GM23338 (cell line): ENCODE measurements at regions not wholly inside any gene's neighbourhood (a gene's known extent, or its start where the extent isn't known, plus 50 kb on each side); places are given as distances from the start of the nearest gene placed in this dataset.
A peak's percentile ranks its signal among the peaks of the same experiment; 100 is the strongest.

Experiments used
- ATAC-seq: fragments of 200-7000 bp; cut with Tn5 transposase; 3 replicates; pipeline ENCODE4 v1.9.1; 2020
- DNase-seq: peaks from one replicate; pipeline ENCODE4 v3.0.0-alpha.2; 2015; ENCODE audit warnings: low spot score
- H2AFZ ChIP-seq: fragments of 200-600 bp; sonication (generic); 2 replicates; pipeline ENCODE4 v1.8.0; 2016; ENCODE audit warnings: antibody characterized with exemption, mild to moderate bottlenecking, moderate library complexity
- H3F3A ChIP-seq: fragments of 200-600 bp; sonication (generic); replicated peaks from 2 replicates; pipeline ENCODE4 v1.8.0; 2017; ENCODE audit warnings: antibody characterized with exemption, mixed run types, low read depth
- H3K27ac ChIP-seq: fragments of 200-600 bp; sonication (generic); 2 replicates; pipeline ENCODE4 v1.6.1; 2016; ENCODE audit warnings: low read depth
- H3K27me3 ChIP-seq: fragments of 200-600 bp; sonication (generic); 2 replicates; pipeline ENCODE4 v1.8.0; 2016; ENCODE audit warnings: mild to moderate bottlenecking, mixed run types, moderate library complexity; ENCODE audit not compliant: insufficient read depth
- H3K36me3 ChIP-seq: fragments of 200-600 bp; sonication (generic); 2 replicates; pipeline ENCODE4 v1.8.0; 2016; ENCODE audit warnings: mild to moderate bottlenecking; ENCODE audit not compliant: insufficient read depth
- H3K4me1 ChIP-seq: fragments of 200-600 bp; sonication (generic); 2 replicates; pipeline ENCODE4 v1.8.0; 2016; ENCODE audit warnings: mild to moderate bottlenecking, moderate library complexity; ENCODE audit not compliant: insufficient read depth
- H3K4me2 ChIP-seq: fragments of 200-600 bp; sonication (generic); 2 replicates; pipeline ENCODE4 v1.7.1; 2017; ENCODE audit warnings: mixed run types
- H3K4me3 ChIP-seq: fragments of 200-600 bp; sonication (generic); 2 replicates; pipeline ENCODE4 v1.6.1; 2016; ENCODE audit warnings: mixed run types
- H3K79me2 ChIP-seq: fragments of 200-600 bp; sonication (generic); replicated peaks from 2 replicates; pipeline ENCODE4 v1.8.0; 2017; ENCODE audit warnings: mild to moderate bottlenecking; ENCODE audit not compliant: insufficient read depth
- H3K9me2 ChIP-seq: fragments of 200-600 bp; sonication (generic); 2 replicates; pipeline ENCODE4 v1.8.0; 2017; ENCODE audit not compliant: insufficient read depth
- H4K20me1 ChIP-seq: fragments of 200-600 bp; sonication (generic); replicated peaks from 2 replicates; pipeline ENCODE4 v1.8.0; 2017; ENCODE audit warnings: mild to moderate bottlenecking; ENCODE audit not compliant: insufficient read depth
- H3K27ac Mint-ChIP-seq: 2 replicates; pipeline ENCODE4 v1.8.0; 2020; ENCODE audit warnings: inconsistent platforms, mild to moderate bottlenecking, moderate library complexity, mixed read lengths
- H3K27me3 Mint-ChIP-seq: 3 replicates; pipeline ENCODE4 v1.8.0; 2022; ENCODE audit warnings: low read depth, mild to moderate bottlenecking, moderate library complexity, mixed read lengths, inconsistent platforms; ENCODE audit not compliant: insufficient read depth, poor library complexity
- H3K36me3 Mint-ChIP-seq: 3 replicates; pipeline ENCODE4 v1.8.0; 2021; ENCODE audit warnings: low read depth, mild to moderate bottlenecking, inconsistent platforms, moderate library complexity, mixed read lengths
- H3K4me1 Mint-ChIP-seq: 3 replicates; pipeline ENCODE4 v1.8.0; 2020; ENCODE audit warnings: mild to moderate bottlenecking, inconsistent platforms, mixed read lengths
- H3K4me3 Mint-ChIP-seq: 3 replicates; pipeline ENCODE4 v1.8.0; 2021; ENCODE audit warnings: moderate library complexity, mild to moderate bottlenecking, inconsistent platforms, mixed read lengths
- H3K9me3 Mint-ChIP-seq: 3 replicates; pipeline ENCODE4 v1.8.0; 2020; ENCODE audit warnings: moderate library complexity, mild to moderate bottlenecking, inconsistent platforms, mixed read lengths
- CREB1 ChIP-seq: fragments of 250-450 bp; sonication (Bioruptor Pico); IDR thresholded peaks from 2 replicates; pipeline ENCODE4 v1.5.0; 2020; ENCODE audit warnings: low read depth, mild to moderate bottlenecking, moderate library complexity
- CTCF ChIP-seq, 2 experiments: fragments of 200-600 bp in 1 of 2; sonication (generic) in 1 of 2; conservative IDR thresholded peaks; 2 replicates each; pipeline versions ENCODE4 v1.5.1 to v1.6.1; 2016 to 2017; ENCODE audit warnings: antibody characterized with exemption in 2 of 2, low read depth in 2 of 2, mild to moderate bottlenecking in 2 of 2, moderate library complexity in 1 of 2
- ETS1 ChIP-seq: IDR thresholded peaks from 2 replicates; pipeline ENCODE4 v1.6.1; 2016; ENCODE audit warnings: antibody characterized with exemption
- EZH2 ChIP-seq: fragments of 200-600 bp; sonication (generic); IDR thresholded peaks from one replicate; pipeline ENCODE4 v1.8.0; 2017; ENCODE audit warnings: antibody characterized with exemption, mild to moderate bottlenecking, low read depth; ENCODE audit not compliant: unreplicated experiment
- EZH2phosphoT487 ChIP-seq: fragments of 200-600 bp; sonication (generic); IDR thresholded peaks from one replicate; pipeline ENCODE4 v1.8.1; 2018; ENCODE audit warnings: antibody characterized with exemption; ENCODE audit not compliant: unreplicated experiment
- JUNB ChIP-seq: IDR thresholded peaks from one replicate; pipeline ENCODE4 v1.6.1; 2016; ENCODE audit warnings: antibody characterized with exemption; ENCODE audit not compliant: unreplicated experiment
- NANOG ChIP-seq: IDR thresholded peaks from 2 replicates; pipeline ENCODE4 v1.6.1; 2016; ENCODE audit warnings: antibody characterized with exemption, borderline replicate concordance
- POLR2AphosphoS5 ChIP-seq: IDR thresholded peaks from 2 replicates; pipeline ENCODE4 v1.6.1; 2016; ENCODE audit warnings: antibody characterized with exemption, low read depth
- REST ChIP-seq: IDR thresholded peaks from one replicate; pipeline ENCODE4 v1.6.1; 2018; ENCODE audit warnings: antibody characterized with exemption; ENCODE audit not compliant: unreplicated experiment
- STAT1 ChIP-seq: IDR thresholded peaks from one replicate; pipeline ENCODE4 v1.6.1; 2016; ENCODE audit warnings: antibody characterized with exemption; ENCODE audit not compliant: unreplicated experiment
- ZNF114 ChIP-seq: fragments of 250-450 bp; sonication (Bioruptor Pico); IDR thresholded peaks from 2 replicates; pipeline ENCODE4 v1.5.0; 2020; ENCODE audit warnings: mild to moderate bottlenecking, moderate library complexity
- ZNF331 ChIP-seq: fragments of 250-450 bp; sonication (Bioruptor Pico); IDR thresholded peaks from 2 replicates; pipeline ENCODE4 v1.5.0; 2020; ENCODE audit warnings: low read depth, mild to moderate bottlenecking, moderate library complexity

- H3K36me3 ChIP-seq = no peaks in the 10 kb centered on the region
- no peak for DNase-seq
- no peaks in the 10 kb centered on the region for H3K9me3 Mint-ChIP-seq
- no peak for ATAC-seq
- no peaks in the 10 kb centered on the region for H3K79me2 ChIP-seq
- peaks cover 52% of the 10 kb centered on the region for H3K4me1 Mint-ChIP-seq
- no peaks in the 10 kb centered on the region for H3K9me2 ChIP-seq
- H3F3A ChIP-seq = no peaks in the 10 kb centered on the region
- no peaks in the 10 kb centered on the region for H3K36me3 Mint-ChIP-seq
- peaks cover 28% of the 10 kb centered on the region for H3K4me1 ChIP-seq
- no peaks in the 10 kb centered on the region for H3K27me3 ChIP-seq
- H3K4me3 ChIP-seq = no peak overlapping the region
- H3K27ac ChIP-seq = no peak overlapping the region
- no peak overlapping the region for H3K27ac Mint-ChIP-seq
- no peak overlapping the region for H2AFZ ChIP-seq
- no peak overlapping the region for H3K4me2 ChIP-seq
- no peaks in the 10 kb centered on the region for H4K20me1 ChIP-seq
- peaks cover 4% of the 10 kb centered on the region for H3K27me3 Mint-ChIP-seq
- H3K4me3 Mint-ChIP-seq = no peak overlapping the region
- TF ChIP-seq EZH2 = no peak
- no peak for TF ChIP-seq ZNF114 (CRISPR knock-in tag)
- no peak for TF ChIP-seq STAT1
- TF ChIP-seq REST = no peak
- TF ChIP-seq EZH2phosphoT487 = no peak
- TF ChIP-seq JUNB = no peak
- TF ChIP-seq ETS1 = no peak
- TF ChIP-seq CREB1 = no peak
- no peak for TF ChIP-seq ZNF331 (CRISPR knock-in tag)
- no peak for TF ChIP-seq NANOG
- no peak for TF ChIP-seq POLR2AphosphoS5
Observed at GRCh38 chrX:69317721-69318120, 152.5 kb upstream of the PJA1 start.

- no peaks in the 10 kb centered on the region for H3K36me3 Mint-ChIP-seq
- H3K4me3 Mint-ChIP-seq = no peak overlapping the region
- TF ChIP-seq CTCF (conservative IDR thresholded peaks at IDR 0.05; ENCODE audit: low read depth in 2 of 2) = no peak
- peak; percentile 55 for ATAC-seq
- no peak overlapping the region for H3K27ac ChIP-seq
- no peak overlapping the region for H2AFZ ChIP-seq
- no peaks in the 10 kb centered on the region for H3K79me2 ChIP-seq
- no peaks in the 10 kb centered on the region for H3K9me3 Mint-ChIP-seq
- H3K27me3 Mint-ChIP-seq = peaks cover 4% of the 10 kb centered on the region
- H4K20me1 ChIP-seq = no peaks in the 10 kb centered on the region
- DNase-seq = no peak
- no peaks in the 10 kb centered on the region for H3K9me2 ChIP-seq
- no peak overlapping the region for H3K4me3 ChIP-seq
- no peak overlapping the region for H3K4me2 ChIP-seq
- H3K27ac Mint-ChIP-seq = no peak overlapping the region
- H3K4me1 ChIP-seq = peaks cover 27% of the 10 kb centered on the region
- no peaks in the 10 kb centered on the region for H3F3A ChIP-seq
- no peaks in the 10 kb centered on the region for H3K36me3 ChIP-seq
- peaks cover 48% of the 10 kb centered on the region for H3K4me1 Mint-ChIP-seq
- no peaks in the 10 kb centered on the region for H3K27me3 ChIP-seq
Observed at GRCh38 chrX:69314436-69315348, 149.4 kb upstream of the PJA1 start.
